K562 (cell line): ENCODE measurements at regions not wholly inside any gene's neighbourhood (a gene's known extent, or its start where the extent isn't known, plus 50 kb on each side); places are given as distances from the start of the nearest gene placed in this dataset.
"Not testable (repeated sequence)": the region's sequence is repeated elsewhere in the genome, so short reads cannot be mapped to it uniquely, and the experiment has no call there.

ENCODE experiments used
- ATAC-seq: fragments of 200-7000 bp; cut with Tn5 transposase; 3 replicates; pipeline ENCODE4 v1.9.1; 2020; ENCODE audit warnings: moderate library complexity
- BruUV-seq: library from RNA; stranded (reverse); fragments of 400-500 nt; replicated peaks from 2 replicates; lab custom pipeline; 2021; lab: Mats Ljungman, UMichigan
- CTCF ChIA-PET: fragments of 300-600 bp; formaldehyde crosslinking; extraction: SDS; loops from one replicate; lab custom pipeline; 2021; ENCODE audit warnings: low intra/inter-chr PET ratio; lab: Yijun Ruan, JAX
- POLR2A ChIA-PET: fragments of 300-600, 350-650 bp; sonication (Branson Sonifier 250); formaldehyde crosslinking; extraction: SDS; loops from one replicate; lab custom pipeline; 2021; ENCODE audit warnings: antibody characterized with exemption, inconsistent platforms; lab: Yijun Ruan, JAX
- DNase-seq, 4 experiments: peaks; one replicate each; pipeline versions ENCODE4 v3.0.0 to v3.0.0-alpha.2; 2011 to 2018; ENCODE audit warnings: low spot score in 3 of 4, mixed read lengths in 3 of 4; ENCODE audit errors: extremely low read depth in 1 of 4
- FAIRE-seq: peaks from 2 replicates; lab custom pipeline; 2011; peaks lifted over from hg19 to GRCh38; lab: Jason Lieb, UNC
- H2AFZ ChIP-seq: 2 replicates; pipeline ENCODE4 v1.6.0; 2011; ENCODE audit warnings: low read depth, low read length, control low read depth, inconsistent platforms
- H3K27ac ChIP-seq: fragments of 200-600 bp; 3 replicates; pipeline ENCODE4 v1.8.0; 2011; ENCODE audit warnings: low read depth, mild to moderate bottlenecking, control low read depth, inconsistent platforms, low read length, moderate library complexity, mixed read lengths; ENCODE audit errors: extremely low read depth
- H3K27me3 ChIP-seq, 2 experiments: fragments of 300-600 bp in 1 of 2; 2 replicates in 1 of 2; 3 replicates in 1 of 2; pipeline versions ENCODE4 v1.6.0 to v1.8.0; 2011; ENCODE audit warnings: inconsistent platforms in 2 of 2, low read length in 2 of 2, mild to moderate bottlenecking in 1 of 2, mixed read lengths in 1 of 2, moderate library complexity in 1 of 2; ENCODE audit not compliant: control insufficient read depth in 2 of 2, insufficient read depth in 2 of 2
- H3K36me3 ChIP-seq: fragments of 300-600 bp; 3 replicates; pipeline ENCODE4 v1.8.0; 2011; ENCODE audit warnings: mild to moderate bottlenecking, low read length, inconsistent platforms; ENCODE audit not compliant: control insufficient read depth, insufficient read depth
- H3K4me1 ChIP-seq, 2 experiments: fragments of 200-600 bp in 1 of 2; replicated peaks in 1 of 2; 2 replicates in 1 of 2; 3 replicates in 1 of 2; pipeline versions ENCODE4 v1.5.1 to v1.8.0; 2011; ENCODE audit warnings: inconsistent platforms in 2 of 2, low read length in 2 of 2, mild to moderate bottlenecking in 1 of 2, mixed read lengths in 1 of 2, moderate library complexity in 1 of 2; ENCODE audit not compliant: control insufficient read depth in 2 of 2, insufficient read depth in 2 of 2
- H3K4me2 ChIP-seq: 2 replicates; pipeline ENCODE4 v1.6.1; 2011; ENCODE audit warnings: low read length, control low read depth, inconsistent platforms, mixed read lengths; ENCODE audit not compliant: insufficient read depth
- H3K4me3 ChIP-seq: fragments of 200-600 bp; sonication (generic), shearing (Covaris generic); 2 replicates; pipeline ENCODE4 v1.5.1; 2016; ENCODE audit warnings: control low read depth, inconsistent platforms
- H3K79me2 ChIP-seq: fragments of 200-600 bp; 3 replicates; pipeline ENCODE4 v1.8.0; 2011; ENCODE audit warnings: low read length, inconsistent platforms; ENCODE audit not compliant: control insufficient read depth, insufficient read depth
- H3K9ac ChIP-seq, 2 experiments: 2 replicates each; pipeline versions ENCODE4 v1.6.0 to v1.6.1; 2011; ENCODE audit warnings: low read depth in 2 of 2, low read length in 2 of 2, control low read depth in 1 of 2, inconsistent platforms in 1 of 2, mild to moderate bottlenecking in 1 of 2, mixed read lengths in 1 of 2; ENCODE audit not compliant: insufficient read depth in 1 of 2
- H3K9me1 ChIP-seq: one replicate; pipeline ENCODE4 v1.6.0; 2011; ENCODE audit warnings: inconsistent platforms, mild to moderate bottlenecking, low read length, moderate library complexity; ENCODE audit not compliant: control insufficient read depth, insufficient read depth
- H3K9me3 ChIP-seq: replicated peaks from 2 replicates; pipeline ENCODE4 v1.5.1; 2011; ENCODE audit warnings: low read depth, low read length, inconsistent platforms; ENCODE audit not compliant: control insufficient read depth, insufficient read depth
- H4K20me1 ChIP-seq: replicated peaks from 2 replicates; pipeline ENCODE4 v1.6.1; 2011; ENCODE audit warnings: low read length, inconsistent platforms, mixed read lengths; ENCODE audit not compliant: control insufficient read depth, insufficient read depth
- ARID4B ChIP-seq: sonication (generic); formaldehyde crosslinking; IDR thresholded peaks from 2 replicates; pipeline ENCODE4 v1.8.0; 2022; ENCODE audit warnings: mild to moderate bottlenecking, missing genetic modification reagents
- ATF7 ChIP-seq: fragments of 450-650 bp; IDR thresholded peaks from 2 replicates; pipeline ENCODE4 v1.7.1; 2014; ENCODE audit warnings: mild to moderate bottlenecking, moderate library complexity
- HDGF ChIP-seq: fragments of 450-650 bp; IDR thresholded peaks from 2 replicates; pipeline ENCODE4 v1.6.1; 2016
- HMG20B ChIP-seq: fragments of 250-450 bp; sonication (Bioruptor Pico); IDR thresholded peaks from 2 replicates; pipeline ENCODE4 v1.5.0; 2021; ENCODE audit warnings: mild to moderate bottlenecking
- MLX ChIP-seq, 2 experiments: fragments of 450-650 bp in 1 of 2; sonication (generic) in 1 of 2; formaldehyde crosslinking; conservative IDR thresholded peaks; 2 replicates each; pipeline versions ENCODE4 v1.4.0 to v1.8.1; 2020 to 2022; ENCODE audit warnings: mild to moderate bottlenecking in 1 of 2, missing genetic modification reagents in 1 of 2
- POLR3G ChIP-seq: IDR thresholded peaks from 2 replicates; pipeline ENCODE4 v1.6.1; 2011; ENCODE audit not compliant: insufficient read length, insufficient replicate concordance; ENCODE audit errors: extremely low read depth
- RBM25 ChIP-seq: fragments of 200-400 bp; formaldehyde crosslinking; IDR thresholded peaks from 2 replicates; pipeline ENCODE4 v1.6.1; 2018; ENCODE audit warnings: low read length, low read depth, moderate library complexity; ENCODE audit not compliant: severe bottlenecking
- TBL1XR1 ChIP-seq, 2 experiments: IDR thresholded peaks; 2 replicates each; pipeline ENCODE4 v1.6.1; 2012; ENCODE audit warnings: improper control_type of control experiment in 2 of 2, low read length in 2 of 2, mild to moderate bottlenecking in 1 of 2
- TEAD2 ChIP-seq: fragments of 450-650 bp; IDR thresholded peaks from 2 replicates; pipeline ENCODE4 v1.6.1; 2016; ENCODE audit warnings: missing genetic modification characterization, control low read depth, missing compliant biosample characterization
- ZNF77 ChIP-seq: fragments of 250-450 bp; sonication (Bioruptor Pico); IDR thresholded peaks from 2 replicates; pipeline ENCODE4 v1.5.0; 2020
- WGBS: fragments of 100-300 bp; shearing (Covaris generic); methylation state at CpG from one replicate; pipeline ENCODE4 v1.1.6; 2016; ENCODE audit warnings: low coverage, mixed read lengths; ENCODE audit not compliant: insufficient coverage; ENCODE audit errors: missing lambda C conversion rate; 5-methylcytosine and 5-hydroxymethylcytosine counted together
- in situ Hi-C: fragments of 300-500 bp; cut with MboI; formaldehyde crosslinking; loops from 4 replicates; pipeline ENCODE4 v1.15.0; 2018; ENCODE audit warnings: inconsistent platforms, mixed read lengths
- intact Hi-C: fragments of 100-400 bp; cut with micrococcal nuclease; formaldehyde crosslinking; loops from 2 replicates; pipeline ENCODE4 v1.14.2; 2022
- TF ChIP-seq, protein P1 (sequence below): fragments of 450-650 bp; formaldehyde crosslinking; IDR thresholded peaks from 2 replicates; pipeline ENCODE4 v1.4.0; 2020; ENCODE audit warnings: mild to moderate bottlenecking, mixed read lengths

GRCh38 chr1:87992536-87992935 lies 663.9 kb downstream of the LMO4 start:
- BruUV-seq, H3K36me3 ChIP-seq, intact Hi-C loops, H3K4me3 ChIP-seq, H3K9me1 ChIP-seq, DNase-seq, H3K27ac ChIP-seq, H3K9ac ChIP-seq, ATAC-seq, POLR2A ChIA-PET, H3K4me2 ChIP-seq, H3K79me2 ChIP-seq, CTCF ChIA-PET, H2AFZ ChIP-seq, H3K27me3 ChIP-seq, H4K20me1 ChIP-seq, H3K9me3 ChIP-seq, in situ Hi-C loops, H3K4me1 ChIP-seq, FAIRE-seq: not testable (repeated sequence)
- 0% methylated on average over 5 of the region's 5 CpGs for WGBS

DNA sequence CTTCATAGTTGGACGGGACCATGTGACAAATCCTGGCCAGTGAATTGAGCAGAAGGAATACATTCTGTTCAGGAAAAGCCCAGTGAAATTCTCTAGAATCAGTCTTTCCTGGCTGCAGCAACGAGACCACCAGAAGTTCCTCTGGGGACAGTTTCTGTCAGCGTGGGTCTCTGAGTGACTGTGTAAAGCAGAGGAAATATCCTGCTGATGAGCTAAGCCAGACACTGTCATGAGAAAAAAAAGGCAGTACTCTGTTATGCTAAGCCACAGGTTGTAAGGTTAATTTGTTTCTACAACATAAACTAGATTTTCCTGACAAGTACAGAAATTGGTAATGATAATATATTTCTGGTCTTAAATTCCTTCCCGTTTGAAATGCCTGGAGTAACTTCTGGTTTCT lies 664.4 kb downstream of the LMO4 start:
- H3K79me2 ChIP-seq = no peaks in the 10 kb centered on the region
- H3K27me3 ChIP-seq = no peaks in the 10 kb centered on the region
- no peaks in the 10 kb centered on the region for H3K9me3 ChIP-seq
- FAIRE-seq = no peak
- H3K27ac ChIP-seq = no peak overlapping the region
- ChIA-PET POLR2A (no interaction called here), CTCF (no interaction called here)
- H2AFZ ChIP-seq = no peak overlapping the region
- H3K4me2 ChIP-seq = no peak overlapping the region
- no peaks in the 10 kb centered on the region for H3K9me1 ChIP-seq
- no peaks in the 10 kb centered on the region for H4K20me1 ChIP-seq
- no peak for DNase-seq
- H3K36me3 ChIP-seq = no peaks in the 10 kb centered on the region
- BruUV-seq = no TSS peak
- intact Hi-C loops (no loop called here), in situ Hi-C loops (no loop called here)
- 0% methylated on average over 4 of the region's 4 CpGs for WGBS
- no peak for ATAC-seq
- H3K9ac ChIP-seq = no peak overlapping the region
- H3K4me1 ChIP-seq = no peaks in the 10 kb centered on the region
- no peak overlapping the region for H3K4me3 ChIP-seq
- no peak for TF ChIP-seq TEAD2
- TF ChIP-seq, protein P1, sequence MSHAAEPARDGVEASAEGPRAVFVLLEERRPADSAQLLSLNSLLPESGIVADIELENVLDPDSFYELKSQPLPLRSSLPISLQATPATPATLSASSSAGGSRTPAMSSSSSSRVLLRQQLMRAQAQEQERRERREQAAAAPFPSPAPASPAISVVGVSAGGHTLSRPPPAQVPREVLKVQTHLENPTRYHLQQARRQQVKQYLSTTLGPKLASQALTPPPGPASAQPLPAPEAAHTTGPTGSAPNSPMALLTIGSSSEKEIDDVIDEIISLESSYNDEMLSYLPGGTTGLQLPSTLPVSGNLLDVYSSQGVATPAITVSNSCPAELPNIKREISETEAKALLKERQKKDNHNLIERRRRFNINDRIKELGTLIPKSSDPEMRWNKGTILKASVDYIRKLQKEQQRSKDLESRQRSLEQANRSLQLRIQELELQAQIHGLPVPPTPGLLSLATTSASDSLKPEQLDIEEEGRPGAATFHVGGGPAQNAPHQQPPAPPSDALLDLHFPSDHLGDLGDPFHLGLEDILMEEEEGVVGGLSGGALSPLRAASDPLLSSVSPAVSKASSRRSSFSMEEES (CRISPR knock-in tag) = no peak
- no peak for TF ChIP-seq HMG20B (CRISPR knock-in tag)
- no peak for TF ChIP-seq ARID4B
- TF ChIP-seq ATF7 = no peak
- TF ChIP-seq HDGF = no peak
- TF ChIP-seq ZNF77 (CRISPR knock-in tag) = no peak
- no peak for TF ChIP-seq POLR3G
- TF ChIP-seq RBM25 = no peak
- TF ChIP-seq TBL1XR1 (IDR thresholded peaks at IDR 0.05; ENCODE audit: low read length in 2 of 2) = no peak
- TF ChIP-seq MLX (CRISPR knock-in tag; conservative IDR thresholded peaks at IDR 0.05) = no peak
